HG03378 (cell line): ENCODE measurements at regions not wholly inside any gene's neighbourhood (a gene's known extent, or its start where the extent isn't known, plus 50 kb on each side); places are given as distances from the start of the nearest gene placed in this dataset.

Experiments used
- ATAC-seq: cut with Tn5 transposase; IDR thresholded peaks from one replicate; pipeline ENCODE4 v1.9.1; 2021; ENCODE audit warnings: mild to moderate bottlenecking, moderate library complexity; ENCODE audit not compliant: unreplicated experiment

- ATAC-seq, result no peak
These were observed 226.7 kb upstream of the POU3F1 start for GRCh38 chr1:38273196-38273804.

- no peak for ATAC-seq
These were observed 225.9 kb upstream of the POU3F1 start for GRCh38 chr1:38272515-38272914.

GRCh38 chr1:38270849-38271633 is 224.4 kb upstream of the POU3F1 start:
- no peak for ATAC-seq

GRCh38 chr1:38269923-38270848 is 223.6 kb upstream of the POU3F1 start:
- ATAC-seq, result no peak

- ATAC-seq, result no peak
These were observed 221.6 kb upstream of the POU3F1 start for GRCh38 chr1:38268226-38268625.

- ATAC-seq, result no peak
These were observed 220.7 kb upstream of the POU3F1 start for GRCh38 chr1:38267037-38268036.

- ATAC-seq, result no peak
These were observed 219.6 kb upstream of the POU3F1 start for GRCh38 chr1:38266197-38266520.

- no peak for ATAC-seq
These were observed 219.0 kb upstream of the POU3F1 start for GRCh38 chr1:38265293-38266196.

GRCh38 chr1:38263438-38263837 is 216.8 kb upstream of the POU3F1 start:
- ATAC-seq, result no peak

- ATAC-seq, result no peak
These were observed 215.0 kb upstream of the POU3F1 start for GRCh38 chr1:38261574-38261973.

- no peak for ATAC-seq
These were observed 211.6 kb upstream of the POU3F1 start for GRCh38 chr1:38258085-38258627.

GRCh38 chr1:38257374-38257773 is 210.8 kb upstream of the POU3F1 start:
- ATAC-seq, result no peak

GRCh38 chr1:38256072-38256471 is 209.5 kb upstream of the POU3F1 start:
- ATAC-seq, result no peak

GRCh38 chr1:38253314-38253713 is 206.7 kb upstream of the POU3F1 start:
- no peak for ATAC-seq

- no peak for ATAC-seq
These were observed 203.8 kb upstream of the POU3F1 start for GRCh38 chr1:38250356-38250755.

GRCh38 chr1:38249001-38249400 is 202.4 kb upstream of the POU3F1 start:
- ATAC-seq, result no peak

GRCh38 chr1:38246955-38247952 is 200.7 kb upstream of the POU3F1 start:
- no peak for ATAC-seq
